ENCODE measurements at regions not wholly inside any gene's neighbourhood (a gene's known extent, or its start where the extent isn't known, plus 50 kb on each side); places are given as distances from the start of the nearest gene placed in this dataset.

DNA sequence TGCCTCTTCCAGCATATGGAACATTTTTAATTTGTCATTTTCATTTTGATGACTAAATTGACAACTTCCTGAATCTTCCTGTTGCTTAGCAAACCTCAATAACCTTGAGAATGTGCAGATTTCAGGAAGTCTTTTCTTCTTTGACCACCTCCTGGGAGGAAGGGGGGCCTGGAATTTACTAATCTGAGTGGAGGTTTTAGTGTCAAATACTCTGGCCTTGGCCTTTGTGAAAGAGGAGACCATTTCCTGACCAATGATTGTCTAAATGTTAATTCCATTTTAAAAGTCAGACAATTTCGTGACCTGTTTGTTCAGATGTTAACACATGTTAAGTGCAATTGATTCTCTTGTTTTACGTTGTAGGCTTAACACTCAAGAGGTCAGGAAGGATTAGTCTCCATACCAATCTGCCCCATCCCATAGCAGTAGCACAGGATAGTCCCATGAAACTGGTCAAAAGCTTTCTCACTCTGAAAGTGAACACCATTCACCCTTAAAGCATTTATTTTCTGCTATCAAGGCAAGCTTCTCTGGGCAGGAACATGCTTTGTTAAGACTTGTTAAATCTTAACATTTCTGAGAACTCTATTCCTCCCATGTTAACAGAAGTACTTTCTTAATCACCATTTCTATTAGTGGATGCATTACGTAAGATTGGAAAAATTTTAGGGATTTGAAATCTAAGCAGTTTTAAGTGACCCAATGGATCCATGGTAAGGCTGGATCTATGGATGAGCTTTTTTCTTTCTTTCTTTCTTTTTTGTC is 219.6 kb downstream of the RND3 start:
- no peaks in the 10 kb centered on the region for H3K27me3 ChIP-seq (ENCODE audit: control insufficient read depth, extremely low read depth, insufficient read depth, low read length)
- peaks cover 28% of the 10 kb centered on the region for H3K4me1 ChIP-seq (ENCODE audit: control insufficient read depth, extremely low read depth, insufficient read depth, low read length)
- TF ChIP-seq EZH2 (IDR thresholded peaks at IDR 0.05; ENCODE audit: low read length), result no peak
- TF ChIP-seq, protein P1, sequence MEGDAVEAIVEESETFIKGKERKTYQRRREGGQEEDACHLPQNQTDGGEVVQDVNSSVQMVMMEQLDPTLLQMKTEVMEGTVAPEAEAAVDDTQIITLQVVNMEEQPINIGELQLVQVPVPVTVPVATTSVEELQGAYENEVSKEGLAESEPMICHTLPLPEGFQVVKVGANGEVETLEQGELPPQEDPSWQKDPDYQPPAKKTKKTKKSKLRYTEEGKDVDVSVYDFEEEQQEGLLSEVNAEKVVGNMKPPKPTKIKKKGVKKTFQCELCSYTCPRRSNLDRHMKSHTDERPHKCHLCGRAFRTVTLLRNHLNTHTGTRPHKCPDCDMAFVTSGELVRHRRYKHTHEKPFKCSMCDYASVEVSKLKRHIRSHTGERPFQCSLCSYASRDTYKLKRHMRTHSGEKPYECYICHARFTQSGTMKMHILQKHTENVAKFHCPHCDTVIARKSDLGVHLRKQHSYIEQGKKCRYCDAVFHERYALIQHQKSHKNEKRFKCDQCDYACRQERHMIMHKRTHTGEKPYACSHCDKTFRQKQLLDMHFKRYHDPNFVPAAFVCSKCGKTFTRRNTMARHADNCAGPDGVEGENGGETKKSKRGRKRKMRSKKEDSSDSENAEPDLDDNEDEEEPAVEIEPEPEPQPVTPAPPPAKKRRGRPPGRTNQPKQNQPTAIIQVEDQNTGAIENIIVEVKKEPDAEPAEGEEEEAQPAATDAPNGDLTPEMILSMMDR (optimal IDR thresholded peaks at IDR 0.05 in 1 of 3, IDR thresholded peaks at IDR 0.05 in 1 of 3, conservative IDR thresholded peaks at IDR 0.05 in 1 of 3; ENCODE audit: extremely low read depth in 1 of 3, insufficient read depth in 2 of 3, low read length in 3 of 3), result no peak
- H2AFZ ChIP-seq (ENCODE audit: control insufficient read depth, low read length), result peak overlapping the region; percentile 92
- DNase-seq (ENCODE audit: low read depth, low spot score) (peak; percentile 44), FAIRE-seq (peak; percentile 92)
- no peaks in the 10 kb centered on the region for H3K36me3 ChIP-seq (ENCODE audit: control insufficient read depth in 2 of 2, extremely low read depth in 1 of 2, insufficient read depth in 2 of 2, low read length in 2 of 2)
- dilution Hi-C loops (cut with MboI; ENCODE audit: extremely low pct_ligation_motif_present, low sequenced_read_pairs), result no loop called here
- peak overlapping the region in 1 of 3 experiments; percentile 27 for H3K4me3 ChIP-seq (ENCODE audit: control insufficient read depth in 2 of 3, extremely low read depth in 1 of 3, insufficient read depth in 2 of 3, low read depth in 1 of 3, low read length in 3 of 3)
- no peaks in the 10 kb centered on the region for H4K20me1 ChIP-seq (ENCODE audit: control insufficient read depth, extremely low read depth, insufficient read depth, low read length)
- peak overlapping the region; percentile 35 for H3K9ac ChIP-seq (ENCODE audit: control insufficient read depth, extremely low read depth, insufficient read depth, low read length)
- H3K9me3 ChIP-seq (ENCODE audit: control insufficient read depth, low read depth, low read length), result no peaks in the 10 kb centered on the region
- no peaks in the 10 kb centered on the region for H3K79me2 ChIP-seq (ENCODE audit: control insufficient read depth, insufficient read depth, low read length)
- H3K27ac ChIP-seq (ENCODE audit: control insufficient read depth, insufficient read depth, low read length), result peak overlapping the region; percentile 82
- no peaks in the 10 kb centered on the region for H3K9me1 ChIP-seq (ENCODE audit: control insufficient read depth, extremely low read depth, insufficient read depth, low read length)
- peak overlapping the region; percentile 74 for H3K4me2 ChIP-seq (ENCODE audit: control insufficient read depth, extremely low read depth, insufficient read depth, low read depth, low read length)

DNA sequence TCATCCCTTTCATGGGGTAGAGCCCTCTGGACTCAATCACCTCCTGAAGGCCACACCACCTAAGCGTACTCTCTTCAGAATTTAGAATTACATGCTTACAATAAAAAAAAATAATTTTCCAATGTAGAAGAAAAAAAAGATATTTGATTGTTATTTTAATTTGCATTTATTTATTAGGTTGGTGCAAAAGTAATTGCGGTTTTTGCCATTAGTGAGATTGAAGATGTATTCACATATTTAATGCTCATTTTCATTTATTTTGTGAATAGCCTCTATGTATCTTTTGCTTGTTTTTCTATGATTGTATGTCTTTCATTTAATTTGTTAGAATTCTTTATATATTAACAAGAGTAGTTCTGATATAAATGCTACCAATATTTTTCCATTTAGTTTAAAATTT is 220.5 kb downstream of the RND3 start:
- dilution Hi-C loops (cut with MboI; ENCODE audit: extremely low pct_ligation_motif_present, low sequenced_read_pairs), result no loop called here
- no peak overlapping the region for H3K27ac ChIP-seq (ENCODE audit: control insufficient read depth, insufficient read depth, low read length)

More for the DNA sequence above, 220.5 kb downstream of the RND3 start:
- Histone ChIP-seq H3K9ac (ENCODE audit: control insufficient read depth, extremely low read depth, insufficient read depth, low read length) (no peak overlapping the region), H3K9me1 (ENCODE audit: control insufficient read depth, extremely low read depth, insufficient read depth, low read length) (no peaks in the 10 kb centered on the region), H3K27me3 (ENCODE audit: control insufficient read depth, extremely low read depth, insufficient read depth, low read length) (no peaks in the 10 kb centered on the region), H3K9me3 (ENCODE audit: control insufficient read depth, low read depth, low read length) (no peaks in the 10 kb centered on the region), H3K79me2 (ENCODE audit: control insufficient read depth, insufficient read depth, low read length) (no peaks in the 10 kb centered on the region), H3K4me2 (ENCODE audit: control insufficient read depth, extremely low read depth, insufficient read depth, low read depth, low read length) (no peak overlapping the region), H3K4me1 (ENCODE audit: control insufficient read depth, extremely low read depth, insufficient read depth, low read length) (peaks cover 19% of the 10 kb centered on the region), H3K36me3 (ENCODE audit: control insufficient read depth in 2 of 2, extremely low read depth in 1 of 2, insufficient read depth in 2 of 2, low read length in 2 of 2) (no peaks in the 10 kb centered on the region), H3K4me3 (ENCODE audit: control insufficient read depth in 2 of 3, extremely low read depth in 1 of 3, insufficient read depth in 2 of 3, low read depth in 1 of 3, low read length in 3 of 3) (no peak overlapping the region), H4K20me1 (ENCODE audit: control insufficient read depth, extremely low read depth, insufficient read depth, low read length) (no peaks in the 10 kb centered on the region), H2AFZ (ENCODE audit: control insufficient read depth, low read length) (no peak overlapping the region)
- DNase-seq (ENCODE audit: low read depth, low spot score), result no peak
- FAIRE-seq, result no peak
- TF ChIP-seq, protein P1 (optimal IDR thresholded peaks at IDR 0.05 in 1 of 3, IDR thresholded peaks at IDR 0.05 in 1 of 3, conservative IDR thresholded peaks at IDR 0.05 in 1 of 3; ENCODE audit: extremely low read depth in 1 of 3, insufficient read depth in 2 of 3, low read length in 3 of 3), result no peak
- TF ChIP-seq EZH2 (IDR thresholded peaks at IDR 0.05; ENCODE audit: low read length), result no peak

All from keratinocyte (primary cell).